ENCODE measurements at regions not wholly inside any gene's neighbourhood (a gene's known extent, or its start where the extent isn't known, plus 50 kb on each side); places are given as distances from the start of the nearest gene placed in this dataset.

GRCh38 chr5:117337064-117337749 lies 762.6 kb upstream of the SEMA6A start:
- DNase-seq (ENCODE audit: low read depth) (peak; percentile 28), FAIRE-seq (no peak)
- Histone ChIP-seq H3K27me3 (ENCODE audit: control insufficient read depth, insufficient read depth, low read length) (no peaks in the 10 kb centered on the region), H3K36me3 (ENCODE audit: control insufficient read depth, insufficient read depth, low read length) (no peaks in the 10 kb centered on the region), H3K4me3 (ENCODE audit: low read depth, low read length) (no peak overlapping the region)
- TF ChIP-seq, protein P1, sequence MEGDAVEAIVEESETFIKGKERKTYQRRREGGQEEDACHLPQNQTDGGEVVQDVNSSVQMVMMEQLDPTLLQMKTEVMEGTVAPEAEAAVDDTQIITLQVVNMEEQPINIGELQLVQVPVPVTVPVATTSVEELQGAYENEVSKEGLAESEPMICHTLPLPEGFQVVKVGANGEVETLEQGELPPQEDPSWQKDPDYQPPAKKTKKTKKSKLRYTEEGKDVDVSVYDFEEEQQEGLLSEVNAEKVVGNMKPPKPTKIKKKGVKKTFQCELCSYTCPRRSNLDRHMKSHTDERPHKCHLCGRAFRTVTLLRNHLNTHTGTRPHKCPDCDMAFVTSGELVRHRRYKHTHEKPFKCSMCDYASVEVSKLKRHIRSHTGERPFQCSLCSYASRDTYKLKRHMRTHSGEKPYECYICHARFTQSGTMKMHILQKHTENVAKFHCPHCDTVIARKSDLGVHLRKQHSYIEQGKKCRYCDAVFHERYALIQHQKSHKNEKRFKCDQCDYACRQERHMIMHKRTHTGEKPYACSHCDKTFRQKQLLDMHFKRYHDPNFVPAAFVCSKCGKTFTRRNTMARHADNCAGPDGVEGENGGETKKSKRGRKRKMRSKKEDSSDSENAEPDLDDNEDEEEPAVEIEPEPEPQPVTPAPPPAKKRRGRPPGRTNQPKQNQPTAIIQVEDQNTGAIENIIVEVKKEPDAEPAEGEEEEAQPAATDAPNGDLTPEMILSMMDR (IDR thresholded peaks at IDR 0.05; ENCODE audit: insufficient read depth, low read length, severe bottlenecking) = no peak

- no peaks in the 10 kb centered on the region for H3K27me3 ChIP-seq (ENCODE audit: control insufficient read depth, insufficient read depth, low read length)
- FAIRE-seq (no peak), DNase-seq (ENCODE audit: low read depth) (peak; percentile 18)
- TF ChIP-seq, protein P1 (IDR thresholded peaks at IDR 0.05; ENCODE audit: insufficient read depth, low read length, severe bottlenecking) = no peak
- H3K4me3 ChIP-seq (ENCODE audit: low read depth, low read length) = no peak overlapping the region
- H3K36me3 ChIP-seq (ENCODE audit: control insufficient read depth, insufficient read depth, low read length) = no peaks in the 10 kb centered on the region
Observed at GRCh38 chr5:117336208-117336607, 761.6 kb upstream of the SEMA6A start.

- FAIRE-seq = no peak
- TF ChIP-seq, protein P1 (IDR thresholded peaks at IDR 0.05; ENCODE audit: insufficient read depth, low read length, severe bottlenecking) = no peak
- no peak overlapping the region for H3K4me3 ChIP-seq (ENCODE audit: low read depth, low read length)
- no peaks in the 10 kb centered on the region for H3K27me3 ChIP-seq (ENCODE audit: control insufficient read depth, insufficient read depth, low read length)
- no peak for DNase-seq (ENCODE audit: low read depth)
- H3K36me3 ChIP-seq (ENCODE audit: control insufficient read depth, insufficient read depth, low read length) = no peaks in the 10 kb centered on the region
Observed at GRCh38 chr5:117333011-117333410, 758.4 kb upstream of the SEMA6A start.

DNA sequence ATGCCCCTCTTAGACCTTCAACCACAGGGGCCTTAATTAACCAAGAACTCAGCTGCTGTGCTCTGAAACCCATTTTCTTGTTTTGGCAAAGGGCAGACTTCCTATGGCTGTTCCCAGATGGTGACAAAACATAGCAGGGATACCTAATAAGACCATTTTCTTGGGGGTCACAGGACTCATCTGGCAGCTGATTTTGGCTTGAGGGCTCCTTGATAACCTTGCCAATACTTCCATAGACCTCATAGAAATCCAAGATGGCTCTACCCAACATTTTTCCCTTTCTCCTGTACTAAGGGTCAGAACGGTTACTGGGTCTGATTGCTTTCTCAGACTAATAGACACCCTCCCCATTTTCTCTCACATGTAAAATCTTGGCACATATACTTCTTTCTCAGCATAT lies 757.7 kb upstream of the SEMA6A start:
- Histone ChIP-seq H3K36me3 (ENCODE audit: control insufficient read depth, insufficient read depth, low read length) (no peaks in the 10 kb centered on the region), H3K27me3 (ENCODE audit: control insufficient read depth, insufficient read depth, low read length) (no peaks in the 10 kb centered on the region), H3K4me3 (ENCODE audit: low read depth, low read length) (no peak overlapping the region)
- TF ChIP-seq, protein P1 (IDR thresholded peaks at IDR 0.05; ENCODE audit: insufficient read depth, low read length, severe bottlenecking) = no peak
- no peak for DNase-seq (ENCODE audit: low read depth)
- FAIRE-seq = no peak

DNA sequence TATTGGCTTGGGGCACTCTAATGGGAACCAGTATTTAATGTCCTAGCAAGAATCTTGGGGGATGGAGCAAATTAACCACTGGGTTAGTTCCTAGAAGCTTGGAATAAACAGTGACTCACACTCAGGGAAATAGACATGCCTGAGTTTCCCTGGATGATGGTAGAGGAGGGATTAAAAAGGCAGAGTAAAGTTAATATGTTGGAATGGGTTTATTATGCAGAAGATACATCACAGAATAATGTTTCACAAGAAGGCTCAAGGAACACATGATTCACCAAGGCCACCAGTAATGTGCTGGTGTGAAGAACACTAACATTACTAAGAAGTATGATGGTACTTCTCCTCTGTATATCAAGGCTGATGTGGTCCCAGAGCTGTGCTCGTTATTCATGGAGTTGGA lies 752.9 kb upstream of the SEMA6A start:
- TF ChIP-seq, protein P1 (IDR thresholded peaks at IDR 0.05; ENCODE audit: insufficient read depth, low read length, severe bottlenecking) = no peak
- peak; percentile 48 for DNase-seq (ENCODE audit: low read depth)
- no peak for FAIRE-seq
- Histone ChIP-seq H3K27me3 (ENCODE audit: control insufficient read depth, insufficient read depth, low read length) (no peaks in the 10 kb centered on the region), H3K36me3 (ENCODE audit: control insufficient read depth, insufficient read depth, low read length) (no peaks in the 10 kb centered on the region), H3K4me3 (ENCODE audit: low read depth, low read length) (no peak overlapping the region)

DNA sequence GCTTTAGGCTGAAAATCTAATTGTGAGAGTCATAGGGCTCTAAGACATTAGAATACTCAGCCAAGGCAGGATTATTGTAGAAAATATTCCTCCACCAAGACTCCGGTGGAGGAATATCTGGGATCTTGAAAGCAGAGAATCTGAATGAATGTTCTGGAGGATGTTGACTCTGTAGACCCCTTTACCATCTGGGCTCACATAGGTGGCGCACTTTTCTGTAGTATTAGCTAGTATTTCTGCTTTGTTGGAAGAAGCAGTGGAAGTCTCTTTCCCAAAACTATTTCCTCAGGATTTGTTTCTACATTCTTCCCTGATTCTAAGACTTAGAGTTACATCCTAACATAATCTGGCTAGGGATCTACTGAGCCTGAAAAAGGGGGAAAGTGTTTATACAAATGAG lies 752.4 kb upstream of the SEMA6A start:
- FAIRE-seq = no peak
- H3K4me3 ChIP-seq (ENCODE audit: low read depth, low read length) = no peak overlapping the region

More for the DNA sequence above, 752.4 kb upstream of the SEMA6A start:
- H3K36me3 ChIP-seq (ENCODE audit: control insufficient read depth, insufficient read depth, low read length) = no peaks in the 10 kb centered on the region
- no peaks in the 10 kb centered on the region for H3K27me3 ChIP-seq (ENCODE audit: control insufficient read depth, insufficient read depth, low read length)
- TF ChIP-seq, protein P1 (IDR thresholded peaks at IDR 0.05; ENCODE audit: insufficient read depth, low read length, severe bottlenecking) = no peak
- DNase-seq (ENCODE audit: low read depth) = no peak

Measured in bronchial epithelial cell (primary cell).